Keratinocyte (primary cell): ENCODE measurements at regions not wholly inside any gene's neighbourhood (a gene's known extent, or its start where the extent isn't known, plus 50 kb on each side); places are given as distances from the start of the nearest gene placed in this dataset.

ENCODE experiments used
- CTCF ChIP-seq, 3 experiments: IDR thresholded peaks in 1 of 3; conservative IDR thresholded peaks in 1 of 3; optimal IDR thresholded peaks in 1 of 3; 2 replicates in 2 of 3; 3 replicates in 1 of 3; pipeline versions ENCODE3 to v1.5.1; 2011; ENCODE audit warnings: low read length in 3 of 3, mild to moderate bottlenecking in 3 of 3, moderate library complexity in 2 of 3, control low read depth in 1 of 3, inconsistent platforms in 1 of 3; ENCODE audit not compliant: insufficient read depth in 2 of 3; ENCODE audit errors: extremely low read depth in 1 of 3
- EZH2 ChIP-seq: IDR thresholded peaks from one replicate; pipeline ENCODE4 v1.6.1; 2012; ENCODE audit warnings: inconsistent platforms, mild to moderate bottlenecking, low read length, moderate library complexity

- no peak for TF ChIP-seq CTCF (optimal IDR thresholded peaks at IDR 0.05 in 1 of 3, IDR thresholded peaks at IDR 0.05 in 1 of 3, conservative IDR thresholded peaks at IDR 0.05 in 1 of 3; ENCODE audit: extremely low read depth in 1 of 3, insufficient read depth in 2 of 3, low read length in 3 of 3)
- no peak for TF ChIP-seq EZH2
Observed at GRCh38 chr18:24989760-24990593, 362.0 kb downstream of the ZNF521 start.
